ENCODE measurements at regions not wholly inside any gene's neighbourhood (a gene's known extent, or its start where the extent isn't known, plus 50 kb on each side); places are given as distances from the start of the nearest gene placed in this dataset.
A peak's percentile ranks its signal among the peaks of the same experiment; 100 is the strongest.

GRCh38 chr2:43099797-43100196 lies 126.6 kb downstream of the ZFP36L2 start:
- intact Hi-C loops (cut with DNase I, micrococcal nuclease): no loop called here

GRCh38 chr2:43098539-43098938 lies 127.9 kb downstream of the ZFP36L2 start:
- Histone ChIP-seq H3K36me3 (ENCODE audit: low read depth) (no peaks in the 10 kb centered on the region), H3K9me3 (no peaks in the 10 kb centered on the region), H3K4me1 (ENCODE audit: low read depth) (no peaks in the 10 kb centered on the region), H3K4me3 (no peak overlapping the region)
- no peak for ATAC-seq
- intact Hi-C loops (cut with DNase I, micrococcal nuclease): no loop called here
- DNase-seq: no peak
- TF ChIP-seq CTCF (IDR thresholded peaks at IDR 0.05): no peak

More at GRCh38 chr2:43099797-43100196, 126.6 kb downstream of the ZFP36L2 start:
- Histone ChIP-seq H3K4me1 (ENCODE audit: low read depth) (no peaks in the 10 kb centered on the region), H3K9me3 (no peaks in the 10 kb centered on the region), H3K4me3 (no peak overlapping the region), H3K36me3 (ENCODE audit: low read depth) (no peaks in the 10 kb centered on the region)
- ATAC-seq: no peak
- DNase-seq: no peak
- TF ChIP-seq CTCF (IDR thresholded peaks at IDR 0.05): no peak

GRCh38 chr2:43097644-43098408 lies 128.6 kb downstream of the ZFP36L2 start:
- H3K4me3 ChIP-seq: no peak overlapping the region
- H3K36me3 ChIP-seq (ENCODE audit: low read depth): no peaks in the 10 kb centered on the region
- H3K4me1 ChIP-seq (ENCODE audit: low read depth): no peaks in the 10 kb centered on the region
- intact Hi-C loops (cut with DNase I, micrococcal nuclease): no loop called here
- ATAC-seq (no peak), DNase-seq (no peak)
- no peaks in the 10 kb centered on the region for H3K9me3 ChIP-seq
- TF ChIP-seq CTCF (IDR thresholded peaks at IDR 0.05): no peak

DNA sequence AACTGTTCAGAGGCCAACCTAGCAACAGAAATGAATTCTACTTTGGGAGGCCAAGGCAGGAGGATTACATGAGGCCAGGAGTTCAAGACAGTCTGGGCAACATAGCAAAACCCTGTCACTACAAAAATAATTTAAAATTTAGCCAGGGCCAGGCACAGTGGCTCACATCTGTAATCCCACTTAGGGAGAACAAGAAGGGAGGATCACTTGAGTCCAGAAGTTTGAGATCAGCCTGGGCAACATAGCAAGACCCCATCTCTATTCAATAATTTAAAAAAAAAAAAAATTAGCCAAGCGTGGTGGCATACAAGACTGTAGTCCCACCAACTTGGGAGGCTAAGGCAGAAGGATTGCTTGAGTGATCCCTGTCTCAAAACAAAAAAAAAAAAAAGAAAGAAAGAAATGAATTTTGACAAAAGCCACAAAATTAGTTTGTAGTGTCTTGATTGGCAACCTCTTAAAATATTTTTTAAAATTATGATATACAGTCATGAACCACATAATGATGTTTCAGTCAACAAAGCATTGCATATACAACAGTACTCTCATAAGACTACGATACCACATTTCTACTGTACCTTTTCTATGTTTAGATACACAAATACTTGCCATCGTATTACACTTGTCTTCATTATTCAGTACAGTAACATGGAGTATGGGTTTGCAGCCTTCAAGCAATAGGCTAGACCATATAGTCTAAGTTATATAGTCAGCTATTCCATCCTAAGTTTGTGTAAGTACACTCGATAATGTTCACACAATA lies 130.7 kb downstream of the ZFP36L2 start:
- ATAC-seq (no peak), DNase-seq (no peak)
- no peaks in the 10 kb centered on the region for H3K4me1 ChIP-seq (ENCODE audit: low read depth)
- no peak overlapping the region for H3K4me3 ChIP-seq
- TF ChIP-seq CTCF (IDR thresholded peaks at IDR 0.05): no peak
- no peaks in the 10 kb centered on the region for H3K36me3 ChIP-seq (ENCODE audit: low read depth)
- intact Hi-C loops (cut with DNase I, micrococcal nuclease): no loop called here
- peaks cover under 1% of the 10 kb centered on the region for H3K9me3 ChIP-seq

DNA sequence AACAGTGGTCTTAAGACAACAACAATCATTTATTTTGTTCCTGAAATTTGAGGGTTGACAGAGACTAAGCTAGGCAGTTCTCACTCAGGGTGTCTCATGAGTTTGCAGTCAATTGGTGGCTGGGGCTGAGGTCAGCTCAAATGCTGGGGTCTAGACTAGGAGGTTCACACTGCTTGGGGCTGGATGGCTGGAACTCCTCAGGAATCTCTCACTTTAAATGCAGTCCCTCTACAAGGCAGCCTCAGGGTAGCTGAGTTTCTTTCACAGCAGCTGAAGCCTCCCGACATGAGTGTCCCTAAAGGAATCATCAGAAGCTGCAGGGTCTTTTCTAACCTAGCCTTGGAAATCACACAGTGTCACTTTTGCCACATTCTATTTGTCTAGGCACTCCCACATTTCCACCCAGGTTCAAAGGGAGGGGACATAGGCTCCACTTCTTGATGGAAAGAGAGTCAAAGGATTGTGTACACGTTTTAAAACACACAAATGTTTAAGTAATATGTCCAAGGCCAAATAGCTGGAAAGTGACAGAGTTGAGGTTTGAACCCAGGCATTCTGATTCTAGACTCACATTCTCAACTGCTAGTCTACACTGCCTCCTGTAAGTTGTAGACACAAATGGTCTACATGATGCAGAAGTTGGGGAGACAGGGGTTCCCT lies 133.8 kb downstream of the ZFP36L2 start:
- H3K9me3 ChIP-seq: peaks cover 6% of the 10 kb centered on the region
- no peak for DNase-seq
- ATAC-seq: peak; percentile 34
- H3K36me3 ChIP-seq (ENCODE audit: low read depth): no peaks in the 10 kb centered on the region
- intact Hi-C loops (cut with DNase I, micrococcal nuclease): no loop called here
- TF ChIP-seq CTCF (IDR thresholded peaks at IDR 0.05): no peak
- H3K4me3 ChIP-seq: no peak overlapping the region
- no peaks in the 10 kb centered on the region for H3K4me1 ChIP-seq (ENCODE audit: low read depth)
